ENCODE measurements at regions not wholly inside any gene's neighbourhood (a gene's known extent, or its start where the extent isn't known, plus 50 kb on each side); places are given as distances from the start of the nearest gene placed in this dataset.

- Histone ChIP-seq H3K36me3 (ENCODE audit: control insufficient read depth, insufficient read depth, low read length) (no peaks in the 10 kb centered on the region), H3K9me3 (ENCODE audit: control insufficient read depth, insufficient read depth, low read length) (no peaks in the 10 kb centered on the region), H3K4me1 (ENCODE audit: control insufficient read depth, insufficient read depth, low read length) (no peaks in the 10 kb centered on the region), H3K4me3 (ENCODE audit: low read depth, low read length) (no peak overlapping the region), H3K27ac (ENCODE audit: low read depth, low read length) (no peak overlapping the region), H3K27me3 (ENCODE audit: control insufficient read depth, insufficient read depth, low read length) (no peaks in the 10 kb centered on the region)
- DNase-seq (ENCODE audit: low read depth in 4 of 6, low spot score in 6 of 6): no peak
- WGBS (ENCODE audit: insufficient coverage): 80% methylated on average over 2 of the region's 7 CpGs
These were observed 562.0 kb upstream of the CFAP20DC start for GRCh38 chr3:59611649-59612443.

GRCh38 chr3:59609657-59610348 is 560.0 kb upstream of the CFAP20DC start:
- Histone ChIP-seq H3K4me3 (ENCODE audit: low read depth, low read length) (no peak overlapping the region), H3K27me3 (ENCODE audit: control insufficient read depth, insufficient read depth, low read length) (no peaks in the 10 kb centered on the region), H3K36me3 (ENCODE audit: control insufficient read depth, insufficient read depth, low read length) (no peaks in the 10 kb centered on the region), H3K27ac (ENCODE audit: low read depth, low read length) (no peak overlapping the region), H3K4me1 (ENCODE audit: control insufficient read depth, insufficient read depth, low read length) (no peaks in the 10 kb centered on the region), H3K9me3 (ENCODE audit: control insufficient read depth, insufficient read depth, low read length) (no peaks in the 10 kb centered on the region)
- 66% methylated on average over 6 of the region's 6 CpGs for WGBS (ENCODE audit: insufficient coverage)
- DNase-seq (ENCODE audit: low read depth in 4 of 6, low spot score in 6 of 6): peak in 2 of 6 donors; percentile 21 to 57

- DNase-seq (ENCODE audit: low read depth in 4 of 6, low spot score in 6 of 6): no peak
- WGBS (ENCODE audit: insufficient coverage): 71% methylated on average over 3 of the region's 6 CpGs
These were observed 558.5 kb upstream of the CFAP20DC start for GRCh38 chr3:59608356-59608755.

GRCh38 chr3:59607656-59608055 is 557.8 kb upstream of the CFAP20DC start:
- peak in 2 of 6 donors; percentile 38 to 62 for DNase-seq (ENCODE audit: low read depth in 4 of 6, low spot score in 6 of 6)
- Histone ChIP-seq H3K9me3 (ENCODE audit: control insufficient read depth, insufficient read depth, low read length) (no peaks in the 10 kb centered on the region), H3K27me3 (ENCODE audit: control insufficient read depth, insufficient read depth, low read length) (no peaks in the 10 kb centered on the region), H3K27ac (ENCODE audit: low read depth, low read length) (no peak overlapping the region), H3K36me3 (ENCODE audit: control insufficient read depth, insufficient read depth, low read length) (no peaks in the 10 kb centered on the region), H3K4me1 (ENCODE audit: control insufficient read depth, insufficient read depth, low read length) (no peaks in the 10 kb centered on the region), H3K4me3 (ENCODE audit: low read depth, low read length) (no peak overlapping the region)
- no CpG with 5 or more reads among the region's 1 CpG for WGBS (ENCODE audit: insufficient coverage)

More at GRCh38 chr3:59608356-59608755, 558.5 kb upstream of the CFAP20DC start:
- no peaks in the 10 kb centered on the region for H3K4me1 ChIP-seq (ENCODE audit: control insufficient read depth, insufficient read depth, low read length)
- no peaks in the 10 kb centered on the region for H3K27me3 ChIP-seq (ENCODE audit: control insufficient read depth, insufficient read depth, low read length)
- no peak overlapping the region for H3K27ac ChIP-seq (ENCODE audit: low read depth, low read length)
- H3K4me3 ChIP-seq (ENCODE audit: low read depth, low read length): no peak overlapping the region
- H3K9me3 ChIP-seq (ENCODE audit: control insufficient read depth, insufficient read depth, low read length): no peaks in the 10 kb centered on the region
- H3K36me3 ChIP-seq (ENCODE audit: control insufficient read depth, insufficient read depth, low read length): no peaks in the 10 kb centered on the region

- no peaks in the 10 kb centered on the region for H3K9me3 ChIP-seq (ENCODE audit: control insufficient read depth, insufficient read depth, low read length)
- H3K4me3 ChIP-seq (ENCODE audit: low read depth, low read length): no peak overlapping the region
- H3K27ac ChIP-seq (ENCODE audit: low read depth, low read length): no peak overlapping the region
- H3K27me3 ChIP-seq (ENCODE audit: control insufficient read depth, insufficient read depth, low read length): no peaks in the 10 kb centered on the region
- H3K4me1 ChIP-seq (ENCODE audit: control insufficient read depth, insufficient read depth, low read length): no peaks in the 10 kb centered on the region
- no peak for DNase-seq (ENCODE audit: low read depth in 4 of 6, low spot score in 6 of 6)
- WGBS (ENCODE audit: insufficient coverage): 59% methylated on average over 4 of the region's 4 CpGs
- H3K36me3 ChIP-seq (ENCODE audit: control insufficient read depth, insufficient read depth, low read length): no peaks in the 10 kb centered on the region
These were observed 556.9 kb upstream of the CFAP20DC start for GRCh38 chr3:59606638-59607266.

- no peak for DNase-seq (ENCODE audit: low read depth in 4 of 6, low spot score in 6 of 6)
- Histone ChIP-seq H3K27ac (ENCODE audit: low read depth, low read length) (no peak overlapping the region), H3K9me3 (ENCODE audit: control insufficient read depth, insufficient read depth, low read length) (no peaks in the 10 kb centered on the region), H3K4me1 (ENCODE audit: control insufficient read depth, insufficient read depth, low read length) (no peaks in the 10 kb centered on the region), H3K36me3 (ENCODE audit: control insufficient read depth, insufficient read depth, low read length) (no peaks in the 10 kb centered on the region), H3K27me3 (ENCODE audit: control insufficient read depth, insufficient read depth, low read length) (no peaks in the 10 kb centered on the region), H3K4me3 (ENCODE audit: low read depth, low read length) (no peak overlapping the region)
- 87% methylated on average over 3 of the region's 5 CpGs for WGBS (ENCODE audit: insufficient coverage)
These were observed 556.2 kb upstream of the CFAP20DC start for GRCh38 chr3:59605944-59606534.

GRCh38 chr3:59605318-59605717 is 555.5 kb upstream of the CFAP20DC start:
- 100% methylated on average over 1 of the region's 1 CpG for WGBS (ENCODE audit: insufficient coverage)
- H3K27ac ChIP-seq (ENCODE audit: low read depth, low read length): no peak overlapping the region
- no peak overlapping the region for H3K4me3 ChIP-seq (ENCODE audit: low read depth, low read length)
- H3K9me3 ChIP-seq (ENCODE audit: control insufficient read depth, insufficient read depth, low read length): no peaks in the 10 kb centered on the region
- no peak for DNase-seq (ENCODE audit: low read depth in 4 of 6, low spot score in 6 of 6)
- no peaks in the 10 kb centered on the region for H3K36me3 ChIP-seq (ENCODE audit: control insufficient read depth, insufficient read depth, low read length)
- no peaks in the 10 kb centered on the region for H3K27me3 ChIP-seq (ENCODE audit: control insufficient read depth, insufficient read depth, low read length)
- no peaks in the 10 kb centered on the region for H3K4me1 ChIP-seq (ENCODE audit: control insufficient read depth, insufficient read depth, low read length)

- no peaks in the 10 kb centered on the region for H3K36me3 ChIP-seq (ENCODE audit: control insufficient read depth, insufficient read depth, low read length)
- H3K4me1 ChIP-seq (ENCODE audit: control insufficient read depth, insufficient read depth, low read length): no peaks in the 10 kb centered on the region
- H3K27ac ChIP-seq (ENCODE audit: low read depth, low read length): no peak overlapping the region
- no peak overlapping the region for H3K4me3 ChIP-seq (ENCODE audit: low read depth, low read length)
- WGBS (ENCODE audit: insufficient coverage): no CpG with 5 or more reads among the region's 1 CpG
- no peaks in the 10 kb centered on the region for H3K9me3 ChIP-seq (ENCODE audit: control insufficient read depth, insufficient read depth, low read length)
- H3K27me3 ChIP-seq (ENCODE audit: control insufficient read depth, insufficient read depth, low read length): no peaks in the 10 kb centered on the region
- no peak for DNase-seq (ENCODE audit: low read depth in 4 of 6, low spot score in 6 of 6)
These were observed 551.7 kb upstream of the CFAP20DC start for GRCh38 chr3:59601486-59601885.

GRCh38 chr3:59600631-59601030 is 550.8 kb upstream of the CFAP20DC start:
- Histone ChIP-seq H3K36me3 (ENCODE audit: control insufficient read depth, insufficient read depth, low read length) (no peaks in the 10 kb centered on the region), H3K4me1 (ENCODE audit: control insufficient read depth, insufficient read depth, low read length) (no peaks in the 10 kb centered on the region), H3K9me3 (ENCODE audit: control insufficient read depth, insufficient read depth, low read length) (no peaks in the 10 kb centered on the region), H3K27me3 (ENCODE audit: control insufficient read depth, insufficient read depth, low read length) (no peaks in the 10 kb centered on the region), H3K4me3 (ENCODE audit: low read depth, low read length) (no peak overlapping the region), H3K27ac (ENCODE audit: low read depth, low read length) (no peak overlapping the region)
- WGBS (ENCODE audit: insufficient coverage): no CpG with 5 or more reads among the region's 2 CpGs
- no peak for DNase-seq (ENCODE audit: low read depth in 4 of 6, low spot score in 6 of 6)

Data from spinal cord (tissue), 9 donors.